WTC11 (cell line): ENCODE measurements at regions not wholly inside any gene's neighbourhood (a gene's known extent, or its start where the extent isn't known, plus 50 kb on each side); places are given as distances from the start of the nearest gene placed in this dataset.

Experiments
- ATAC-seq: fragments of 200-7000 bp; cut with Tn5 transposase; 2 replicates; pipeline ENCODE4 v1.10.0; 2021; ENCODE audit warnings: mild to moderate bottlenecking, moderate library complexity
- CTCF ChIA-PET: fragments of 300-600 bp; sonication (Branson Sonifier 250); formaldehyde crosslinking; loops from one replicate; lab custom pipeline; 2021; ENCODE audit warnings: antibody characterized with exemption; lab: Charles Lee
- POLR2A ChIA-PET: fragments of 350-600 bp; sonication (Branson Sonifier 250); formaldehyde crosslinking; loops from one replicate; lab custom pipeline; 2021; ENCODE audit warnings: antibody characterized with exemption; lab: Charles Lee
- DNase-seq: peaks from one replicate; pipeline ENCODE4 v3.0.0; 2021; ENCODE audit warnings: low spot score
- H3K27ac Mint-ChIP-seq: 2 replicates; pipeline ENCODE4 v1.8.0; 2021; ENCODE audit warnings: mixed read lengths
- H3K27me3 Mint-ChIP-seq: 2 replicates; pipeline ENCODE4 v1.8.0; 2021; ENCODE audit warnings: low read depth, mild to moderate bottlenecking, moderate library complexity, mixed read lengths
- H3K36me3 Mint-ChIP-seq: 2 replicates; pipeline ENCODE4 v1.8.0; 2021; ENCODE audit warnings: mixed read lengths
- H3K4me1 Mint-ChIP-seq: 2 replicates; pipeline ENCODE4 v1.8.0; 2022; ENCODE audit warnings: mixed read lengths
- H3K4me3 Mint-ChIP-seq: 2 replicates; pipeline ENCODE4 v1.8.0; 2021; ENCODE audit warnings: mild to moderate bottlenecking, moderate library complexity, mixed read lengths
- H3K9me3 Mint-ChIP-seq: 2 replicates; pipeline ENCODE4 v1.8.0; 2021; ENCODE audit warnings: mixed read lengths
- ATF1 ChIP-seq: sonication (generic); formaldehyde crosslinking; IDR thresholded peaks from 2 replicates; pipeline ENCODE4 v1.8.1; 2023; ENCODE audit warnings: mild to moderate bottlenecking, moderate library complexity, missing genetic modification reagents
- ATF3 ChIP-seq: sonication (generic); formaldehyde crosslinking; conservative IDR thresholded peaks from 2 replicates; pipeline ENCODE4 v1.8.1; 2022; ENCODE audit warnings: mild to moderate bottlenecking, missing genetic modification reagents
- ELF4 ChIP-seq: sonication (generic); formaldehyde crosslinking; IDR thresholded peaks from 2 replicates; pipeline ENCODE4 v1.8.1; 2022; ENCODE audit warnings: low read depth, mild to moderate bottlenecking, moderate library complexity, missing genetic modification reagents
- ESRRA ChIP-seq: sonication (generic); formaldehyde crosslinking; IDR thresholded peaks from 2 replicates; pipeline ENCODE4 v1.8.1; 2022; ENCODE audit warnings: mild to moderate bottlenecking, missing genetic modification reagents, borderline replicate concordance
- FOXJ3 ChIP-seq: sonication (generic); formaldehyde crosslinking; IDR thresholded peaks from 2 replicates; pipeline ENCODE4 v1.9.0; 2021; ENCODE audit warnings: missing genetic modification reagents, mild to moderate bottlenecking, borderline replicate concordance
- FOXP1 ChIP-seq: sonication (generic); formaldehyde crosslinking; IDR thresholded peaks from 2 replicates; pipeline ENCODE4 v1.8.0; 2022; ENCODE audit warnings: missing genetic modification reagents, mild to moderate bottlenecking, moderate library complexity, borderline replicate concordance
- IRF1 ChIP-seq: sonication (generic); formaldehyde crosslinking; IDR thresholded peaks from 2 replicates; pipeline ENCODE4 v1.8.0; 2023; ENCODE audit warnings: missing genetic modification reagents
- NFYB ChIP-seq: sonication (generic); formaldehyde crosslinking; conservative IDR thresholded peaks from 2 replicates; pipeline ENCODE4 v1.8.0; 2022; ENCODE audit warnings: low read depth, missing genetic modification reagents
- PREB ChIP-seq: sonication (generic); formaldehyde crosslinking; IDR thresholded peaks from 2 replicates; pipeline ENCODE4 v1.8.1; 2022; ENCODE audit warnings: mild to moderate bottlenecking, missing genetic modification reagents, moderate library complexity, borderline replicate concordance
- TCF7 ChIP-seq: sonication (generic); formaldehyde crosslinking; IDR thresholded peaks from 2 replicates; pipeline ENCODE4 v1.8.0; 2022; ENCODE audit warnings: mild to moderate bottlenecking, low read depth, missing genetic modification reagents, moderate library complexity
- USF1 ChIP-seq: sonication (generic); formaldehyde crosslinking; IDR thresholded peaks from 2 replicates; pipeline ENCODE4 v1.8.0; 2022; ENCODE audit warnings: mild to moderate bottlenecking, missing genetic modification reagents
- USF2 ChIP-seq: sonication (generic); formaldehyde crosslinking; IDR thresholded peaks from 2 replicates; pipeline ENCODE4 v1.8.1; 2023; ENCODE audit warnings: mild to moderate bottlenecking, missing genetic modification reagents, moderate library complexity
- ZNF263 ChIP-seq: sonication (generic); formaldehyde crosslinking; IDR thresholded peaks from 2 replicates; pipeline ENCODE4 v1.8.1; 2022; ENCODE audit warnings: low read depth, mild to moderate bottlenecking, moderate library complexity, missing genetic modification reagents
- ZNF425 ChIP-seq: fragments of 250-450 bp; sonication (Bioruptor Pico); conservative IDR thresholded peaks from 2 replicates; pipeline ENCODE4 v1.9.0; 2021; ENCODE audit warnings: mild to moderate bottlenecking

- no peak for TF ChIP-seq ZNF263 (CRISPR knock-in tag)
- no peak for TF ChIP-seq ZNF425 (CRISPR knock-in tag)
- TF ChIP-seq PREB (CRISPR knock-in tag), result no peak
- no peak for TF ChIP-seq ELF4 (CRISPR knock-in tag)
- TF ChIP-seq FOXJ3 (CRISPR knock-in tag), result no peak
- TF ChIP-seq USF1 (CRISPR knock-in tag), result no peak
- no peak for TF ChIP-seq ESRRA (CRISPR knock-in tag)
- TF ChIP-seq IRF1 (CRISPR knock-in tag), result no peak
- no peak for TF ChIP-seq ATF1 (CRISPR knock-in tag)
- no peak for TF ChIP-seq TCF7 (CRISPR knock-in tag)
- TF ChIP-seq NFYB (CRISPR knock-in tag), result no peak
- H3K9me3 Mint-ChIP-seq, result no peaks in the 10 kb centered on the region; the same call in 1 of the 2 replicates
- peaks cover 16% of the 10 kb centered on the region for H3K4me1 Mint-ChIP-seq
- ChIA-PET POLR2A (no interaction called here), CTCF (no interaction called here)
- no peaks in the 10 kb centered on the region for H3K27me3 Mint-ChIP-seq
- DNase-seq, result no peak
- no peak overlapping the region for H3K4me3 Mint-ChIP-seq
- no peak overlapping the region for H3K27ac Mint-ChIP-seq
- no peaks in the 10 kb centered on the region for H3K36me3 Mint-ChIP-seq
- ATAC-seq, result no peak
Observed at GRCh38 chr6:86331265-86331840, 606.0 kb upstream of the HTR1E start.

GRCh38 chr6:86306210-86306609 lies 631.1 kb upstream of the HTR1E start:
- Mint-ChIP-seq H3K4me1 (no peaks in the 10 kb centered on the region), H3K36me3 (peaks cover 6% of the 10 kb centered on the region; the same call in 1 of the 2 replicates), H3K9me3 (peaks cover 48% of the 10 kb centered on the region), H3K27me3 (no peaks in the 10 kb centered on the region; the same call in none of the 2 replicates), H3K27ac (no peak overlapping the region), H3K4me3 (no peak overlapping the region)
- ChIA-PET CTCF (no interaction called here), POLR2A (no interaction called here)
- DNase-seq (no peak), ATAC-seq (no peak)
- no peak for TF ChIP-seq USF2 (CRISPR knock-in tag)
- TF ChIP-seq PREB (CRISPR knock-in tag), result no peak
- no peak for TF ChIP-seq FOXP1
- TF ChIP-seq ATF3 (CRISPR knock-in tag), result no peak
